ENCODE measurements at regions not wholly inside any gene's neighbourhood (a gene's known extent, or its start where the extent isn't known, plus 50 kb on each side); places are given as distances from the start of the nearest gene placed in this dataset.
"Not testable (repeated sequence)": the region's sequence is repeated elsewhere in the genome, so short reads cannot be mapped to it uniquely, and the experiment has no call there.

- TF ChIP-seq CTCF (IDR thresholded peaks at IDR 0.05) = no peak
- no peak for DNase-seq (ENCODE audit: extremely low spot score, unreplicated experiment)
- no peak overlapping the region for H3K27ac Mint-ChIP-seq (ENCODE audit: unreplicated experiment)
- peaks cover 25% of the 10 kb centered on the region for H3K4me1 Mint-ChIP-seq (ENCODE audit: unreplicated experiment)
- H3K9me3 Mint-ChIP-seq (ENCODE audit: unreplicated experiment) = no peaks in the 10 kb centered on the region
- H3K4me3 Mint-ChIP-seq (ENCODE audit: unreplicated experiment) = no peak overlapping the region
- H3K27me3 Mint-ChIP-seq (ENCODE audit: unreplicated experiment) = no peaks in the 10 kb centered on the region
- no peaks in the 10 kb centered on the region for H3K36me3 Mint-ChIP-seq (ENCODE audit: unreplicated experiment)
Observed at GRCh38 chr5:158591301-158591863, 508.3 kb downstream of the EBF1 start.

GRCh38 chr5:158590746-158591300 is 508.9 kb downstream of the EBF1 start:
- peaks cover 25% of the 10 kb centered on the region for H3K4me1 Mint-ChIP-seq (ENCODE audit: unreplicated experiment)
- no peaks in the 10 kb centered on the region for H3K36me3 Mint-ChIP-seq (ENCODE audit: unreplicated experiment)
- H3K4me3 Mint-ChIP-seq (ENCODE audit: unreplicated experiment) = no peak overlapping the region
- no peak for DNase-seq (ENCODE audit: extremely low spot score, unreplicated experiment)
- peaks cover 2% of the 10 kb centered on the region for H3K27me3 Mint-ChIP-seq (ENCODE audit: unreplicated experiment)
- TF ChIP-seq CTCF (IDR thresholded peaks at IDR 0.05) = no peak
- peaks cover 4% of the 10 kb centered on the region for H3K9me3 Mint-ChIP-seq (ENCODE audit: unreplicated experiment)
- no peak overlapping the region for H3K27ac Mint-ChIP-seq (ENCODE audit: unreplicated experiment)

GRCh38 chr5:158589939-158590338 is 509.8 kb downstream of the EBF1 start:
- Mint-ChIP-seq H3K4me3 (ENCODE audit: unreplicated experiment) (no peak overlapping the region), H3K4me1 (ENCODE audit: unreplicated experiment) (peaks cover 25% of the 10 kb centered on the region), H3K27me3 (ENCODE audit: unreplicated experiment) (peaks cover 2% of the 10 kb centered on the region), H3K9me3 (ENCODE audit: unreplicated experiment) (peaks cover 12% of the 10 kb centered on the region), H3K36me3 (ENCODE audit: unreplicated experiment) (peaks cover 3% of the 10 kb centered on the region), H3K27ac (ENCODE audit: unreplicated experiment) (no peak overlapping the region)
- TF ChIP-seq CTCF (IDR thresholded peaks at IDR 0.05) = no peak
- no peak for DNase-seq (ENCODE audit: extremely low spot score, unreplicated experiment)

GRCh38 chr5:158588617-158589016 is 511.1 kb downstream of the EBF1 start:
- H3K4me1 Mint-ChIP-seq (ENCODE audit: unreplicated experiment) = peaks cover 25% of the 10 kb centered on the region
- no peak for DNase-seq (ENCODE audit: extremely low spot score, unreplicated experiment)
- H3K9me3 Mint-ChIP-seq (ENCODE audit: unreplicated experiment) = peaks cover 18% of the 10 kb centered on the region
- H3K27me3 Mint-ChIP-seq (ENCODE audit: unreplicated experiment) = peaks cover 2% of the 10 kb centered on the region
- no peak for TF ChIP-seq CTCF (IDR thresholded peaks at IDR 0.05)
- H3K27ac Mint-ChIP-seq (ENCODE audit: unreplicated experiment) = no peak overlapping the region
- no peak overlapping the region for H3K4me3 Mint-ChIP-seq (ENCODE audit: unreplicated experiment)
- H3K36me3 Mint-ChIP-seq (ENCODE audit: unreplicated experiment) = peaks cover 3% of the 10 kb centered on the region

- peaks cover 6% of the 10 kb centered on the region for H3K36me3 Mint-ChIP-seq (ENCODE audit: unreplicated experiment)
- no peak for TF ChIP-seq CTCF (IDR thresholded peaks at IDR 0.05)
- H3K27me3 Mint-ChIP-seq (ENCODE audit: unreplicated experiment) = peaks cover 2% of the 10 kb centered on the region
- peaks cover 23% of the 10 kb centered on the region for H3K9me3 Mint-ChIP-seq (ENCODE audit: unreplicated experiment)
- DNase-seq (ENCODE audit: extremely low spot score, unreplicated experiment) = no peak
- no peak overlapping the region for H3K4me3 Mint-ChIP-seq (ENCODE audit: unreplicated experiment)
- peaks cover 17% of the 10 kb centered on the region for H3K4me1 Mint-ChIP-seq (ENCODE audit: unreplicated experiment)
- no peak overlapping the region for H3K27ac Mint-ChIP-seq (ENCODE audit: unreplicated experiment)
Observed at GRCh38 chr5:158586054-158586453, 513.7 kb downstream of the EBF1 start.

GRCh38 chr5:158582669-158583068 is 517.0 kb downstream of the EBF1 start:
- not testable (repeated sequence) for H3K4me3 Mint-ChIP-seq (ENCODE audit: unreplicated experiment); DNase-seq (ENCODE audit: extremely low spot score, unreplicated experiment); H3K36me3 Mint-ChIP-seq (ENCODE audit: unreplicated experiment); H3K27ac Mint-ChIP-seq (ENCODE audit: unreplicated experiment); H3K4me1 Mint-ChIP-seq (ENCODE audit: unreplicated experiment); H3K27me3 Mint-ChIP-seq (ENCODE audit: unreplicated experiment)
- H3K9me3 Mint-ChIP-seq (ENCODE audit: unreplicated experiment) = peaks cover 41% of the 10 kb centered on the region
